GM23338 (cell line): ENCODE measurements at regions not wholly inside any gene's neighbourhood (a gene's known extent, or its start where the extent isn't known, plus 50 kb on each side); places are given as distances from the start of the nearest gene placed in this dataset.

Experiments
- ATAC-seq: fragments of 200-7000 bp; cut with Tn5 transposase; 3 replicates; pipeline ENCODE4 v1.9.1; 2020
- DNase-seq: peaks from one replicate; pipeline ENCODE4 v3.0.0-alpha.2; 2015; ENCODE audit warnings: low spot score
- H2AFZ ChIP-seq: fragments of 200-600 bp; sonication (generic); 2 replicates; pipeline ENCODE4 v1.8.0; 2016; ENCODE audit warnings: antibody characterized with exemption, mild to moderate bottlenecking, moderate library complexity
- H3F3A ChIP-seq: fragments of 200-600 bp; sonication (generic); replicated peaks from 2 replicates; pipeline ENCODE4 v1.8.0; 2017; ENCODE audit warnings: antibody characterized with exemption, mixed run types, low read depth
- H3K27ac ChIP-seq: fragments of 200-600 bp; sonication (generic); 2 replicates; pipeline ENCODE4 v1.6.1; 2016; ENCODE audit warnings: low read depth
- H3K27me3 ChIP-seq: fragments of 200-600 bp; sonication (generic); 2 replicates; pipeline ENCODE4 v1.8.0; 2016; ENCODE audit warnings: mild to moderate bottlenecking, mixed run types, moderate library complexity; ENCODE audit not compliant: insufficient read depth
- H3K36me3 ChIP-seq: fragments of 200-600 bp; sonication (generic); 2 replicates; pipeline ENCODE4 v1.8.0; 2016; ENCODE audit warnings: mild to moderate bottlenecking; ENCODE audit not compliant: insufficient read depth
- H3K4me1 ChIP-seq: fragments of 200-600 bp; sonication (generic); 2 replicates; pipeline ENCODE4 v1.8.0; 2016; ENCODE audit warnings: mild to moderate bottlenecking, moderate library complexity; ENCODE audit not compliant: insufficient read depth
- H3K4me2 ChIP-seq: fragments of 200-600 bp; sonication (generic); 2 replicates; pipeline ENCODE4 v1.7.1; 2017; ENCODE audit warnings: mixed run types
- H3K4me3 ChIP-seq: fragments of 200-600 bp; sonication (generic); 2 replicates; pipeline ENCODE4 v1.6.1; 2016; ENCODE audit warnings: mixed run types
- H3K79me2 ChIP-seq: fragments of 200-600 bp; sonication (generic); replicated peaks from 2 replicates; pipeline ENCODE4 v1.8.0; 2017; ENCODE audit warnings: mild to moderate bottlenecking; ENCODE audit not compliant: insufficient read depth
- H3K9me2 ChIP-seq: fragments of 200-600 bp; sonication (generic); 2 replicates; pipeline ENCODE4 v1.8.0; 2017; ENCODE audit not compliant: insufficient read depth
- H4K20me1 ChIP-seq: fragments of 200-600 bp; sonication (generic); replicated peaks from 2 replicates; pipeline ENCODE4 v1.8.0; 2017; ENCODE audit warnings: mild to moderate bottlenecking; ENCODE audit not compliant: insufficient read depth
- H3K27ac Mint-ChIP-seq: 2 replicates; pipeline ENCODE4 v1.8.0; 2020; ENCODE audit warnings: inconsistent platforms, mild to moderate bottlenecking, moderate library complexity, mixed read lengths
- H3K27me3 Mint-ChIP-seq: 3 replicates; pipeline ENCODE4 v1.8.0; 2022; ENCODE audit warnings: low read depth, mild to moderate bottlenecking, moderate library complexity, mixed read lengths, inconsistent platforms; ENCODE audit not compliant: insufficient read depth, poor library complexity
- H3K36me3 Mint-ChIP-seq: 3 replicates; pipeline ENCODE4 v1.8.0; 2021; ENCODE audit warnings: low read depth, mild to moderate bottlenecking, inconsistent platforms, moderate library complexity, mixed read lengths
- H3K4me1 Mint-ChIP-seq: 3 replicates; pipeline ENCODE4 v1.8.0; 2020; ENCODE audit warnings: mild to moderate bottlenecking, inconsistent platforms, mixed read lengths
- H3K4me3 Mint-ChIP-seq: 3 replicates; pipeline ENCODE4 v1.8.0; 2021; ENCODE audit warnings: moderate library complexity, mild to moderate bottlenecking, inconsistent platforms, mixed read lengths
- H3K9me3 Mint-ChIP-seq: 3 replicates; pipeline ENCODE4 v1.8.0; 2020; ENCODE audit warnings: moderate library complexity, mild to moderate bottlenecking, inconsistent platforms, mixed read lengths
- CREB1 ChIP-seq: fragments of 250-450 bp; sonication (Bioruptor Pico); IDR thresholded peaks from 2 replicates; pipeline ENCODE4 v1.5.0; 2020; ENCODE audit warnings: low read depth, mild to moderate bottlenecking, moderate library complexity
- CTCF ChIP-seq, 2 experiments: fragments of 200-600 bp in 1 of 2; sonication (generic) in 1 of 2; conservative IDR thresholded peaks; 2 replicates each; pipeline versions ENCODE4 v1.5.1 to v1.6.1; 2016 to 2017; ENCODE audit warnings: antibody characterized with exemption in 2 of 2, low read depth in 2 of 2, mild to moderate bottlenecking in 2 of 2, moderate library complexity in 1 of 2
- ETS1 ChIP-seq: IDR thresholded peaks from 2 replicates; pipeline ENCODE4 v1.6.1; 2016; ENCODE audit warnings: antibody characterized with exemption
- EZH2 ChIP-seq: fragments of 200-600 bp; sonication (generic); IDR thresholded peaks from one replicate; pipeline ENCODE4 v1.8.0; 2017; ENCODE audit warnings: antibody characterized with exemption, mild to moderate bottlenecking, low read depth; ENCODE audit not compliant: unreplicated experiment
- JUNB ChIP-seq: IDR thresholded peaks from one replicate; pipeline ENCODE4 v1.6.1; 2016; ENCODE audit warnings: antibody characterized with exemption; ENCODE audit not compliant: unreplicated experiment
- NANOG ChIP-seq: IDR thresholded peaks from 2 replicates; pipeline ENCODE4 v1.6.1; 2016; ENCODE audit warnings: antibody characterized with exemption, borderline replicate concordance
- POLR2AphosphoS5 ChIP-seq: IDR thresholded peaks from 2 replicates; pipeline ENCODE4 v1.6.1; 2016; ENCODE audit warnings: antibody characterized with exemption, low read depth
- REST ChIP-seq: IDR thresholded peaks from one replicate; pipeline ENCODE4 v1.6.1; 2018; ENCODE audit warnings: antibody characterized with exemption; ENCODE audit not compliant: unreplicated experiment
- STAT1 ChIP-seq: IDR thresholded peaks from one replicate; pipeline ENCODE4 v1.6.1; 2016; ENCODE audit warnings: antibody characterized with exemption; ENCODE audit not compliant: unreplicated experiment
- ZNF114 ChIP-seq: fragments of 250-450 bp; sonication (Bioruptor Pico); IDR thresholded peaks from 2 replicates; pipeline ENCODE4 v1.5.0; 2020; ENCODE audit warnings: mild to moderate bottlenecking, moderate library complexity
- ZNF462 ChIP-seq: fragments of 250-450 bp; sonication (Bioruptor Pico); IDR thresholded peaks from 2 replicates; pipeline ENCODE4 v1.5.0; 2020; ENCODE audit warnings: mild to moderate bottlenecking, moderate library complexity

GRCh38 chr3:140829796-140830195 lies 111.8 kb upstream of the SLC25A36 start:
- ATAC-seq = no peak
- no peaks in the 10 kb centered on the region for H4K20me1 ChIP-seq
- no peak for TF ChIP-seq ZNF114
- no peak for TF ChIP-seq ZNF462
- no peak for TF ChIP-seq STAT1
- no peak for TF ChIP-seq NANOG
- no peak for TF ChIP-seq POLR2AphosphoS5
- TF ChIP-seq JUNB = no peak
- peaks cover 9% of the 10 kb centered on the region; the same call in 1 of the 2 replicates for H3K9me2 ChIP-seq
- H3K79me2 ChIP-seq = no peaks in the 10 kb centered on the region
- H3K27me3 ChIP-seq = no peaks in the 10 kb centered on the region
- no peak overlapping the region for H3K27ac ChIP-seq
- Mint-ChIP-seq H3K27ac (no peak overlapping the region), H3K4me3 (no peak overlapping the region), H3K9me3 (no peaks in the 10 kb centered on the region), H3K27me3 (no peaks in the 10 kb centered on the region), H3K4me1 (peaks cover 7% of the 10 kb centered on the region; the same call in 2 of the 3 replicates), H3K36me3 (no peaks in the 10 kb centered on the region)
- no peak overlapping the region for H3K4me2 ChIP-seq
- H3K4me3 ChIP-seq = no peak overlapping the region
- H3K4me1 ChIP-seq = no peaks in the 10 kb centered on the region
- no peaks in the 10 kb centered on the region for H3K36me3 ChIP-seq
- no peak for DNase-seq
- no peak overlapping the region for H2AFZ ChIP-seq
- no peaks in the 10 kb centered on the region for H3F3A ChIP-seq

GRCh38 chr3:140830391-140830790 lies 111.2 kb upstream of the SLC25A36 start:
- Histone ChIP-seq H3K9me2 (peaks cover 9% of the 10 kb centered on the region; the same call in 1 of the 2 replicates), H2AFZ (no peak overlapping the region), H3K27me3 (no peaks in the 10 kb centered on the region), H3K4me2 (no peak overlapping the region), H4K20me1 (no peaks in the 10 kb centered on the region), H3K4me3 (no peak overlapping the region), H3F3A (no peaks in the 10 kb centered on the region), H3K4me1 (no peaks in the 10 kb centered on the region), H3K79me2 (no peaks in the 10 kb centered on the region), H3K27ac (no peak overlapping the region), H3K36me3 (no peaks in the 10 kb centered on the region)
- peaks cover 7% of the 10 kb centered on the region; the same call in 2 of the 3 replicates for H3K4me1 Mint-ChIP-seq
- DNase-seq (no peak), ATAC-seq (no peak)
- no peak overlapping the region for H3K4me3 Mint-ChIP-seq
- no peaks in the 10 kb centered on the region for H3K27me3 Mint-ChIP-seq
- no peak overlapping the region for H3K27ac Mint-ChIP-seq
- no peaks in the 10 kb centered on the region for H3K36me3 Mint-ChIP-seq
- H3K9me3 Mint-ChIP-seq = no peaks in the 10 kb centered on the region
- no peak for TF ChIP-seq ZNF114
- no peak for TF ChIP-seq CTCF (conservative IDR thresholded peaks at IDR 0.05; ENCODE audit: low read depth in 2 of 2)
- TF ChIP-seq REST = no peak
- no peak for TF ChIP-seq CREB1 (CRISPR knock-in tag)
- TF ChIP-seq STAT1 = no peak
- TF ChIP-seq ETS1 = no peak
- TF ChIP-seq EZH2 = no peak
